K562 (cell line): ENCODE measurements at regions not wholly inside any gene's neighbourhood (a gene's known extent, or its start where the extent isn't known, plus 50 kb on each side); places are given as distances from the start of the nearest gene placed in this dataset.

ENCODE experiments used
- ATAC-seq: fragments of 200-7000 bp; cut with Tn5 transposase; 3 replicates; pipeline ENCODE4 v1.9.1; 2020; ENCODE audit warnings: moderate library complexity
- BruUV-seq: library from RNA; stranded (reverse); fragments of 400-500 nt; replicated peaks from 2 replicates; lab custom pipeline; 2021; lab: Mats Ljungman, UMichigan
- CTCF ChIA-PET: fragments of 300-600 bp; formaldehyde crosslinking; extraction: SDS; loops from one replicate; lab custom pipeline; 2021; ENCODE audit warnings: low intra/inter-chr PET ratio; lab: Yijun Ruan, JAX
- POLR2A ChIA-PET: fragments of 300-600, 350-650 bp; sonication (Branson Sonifier 250); formaldehyde crosslinking; extraction: SDS; loops from one replicate; lab custom pipeline; 2021; ENCODE audit warnings: antibody characterized with exemption, inconsistent platforms; lab: Yijun Ruan, JAX
- DNase-seq, 4 experiments: peaks; one replicate each; pipeline versions ENCODE4 v3.0.0 to v3.0.0-alpha.2; 2011 to 2018; ENCODE audit warnings: low spot score in 3 of 4, mixed read lengths in 3 of 4; ENCODE audit errors: extremely low read depth in 1 of 4
- FAIRE-seq: peaks from 2 replicates; lab custom pipeline; 2011; peaks lifted over from hg19 to GRCh38; lab: Jason Lieb, UNC
- H2AFZ ChIP-seq: 2 replicates; pipeline ENCODE4 v1.6.0; 2011; ENCODE audit warnings: low read depth, low read length, control low read depth, inconsistent platforms
- H3K27ac ChIP-seq: fragments of 200-600 bp; 3 replicates; pipeline ENCODE4 v1.8.0; 2011; ENCODE audit warnings: low read depth, mild to moderate bottlenecking, control low read depth, inconsistent platforms, low read length, moderate library complexity, mixed read lengths; ENCODE audit errors: extremely low read depth
- H3K27me3 ChIP-seq, 2 experiments: fragments of 300-600 bp in 1 of 2; 2 replicates in 1 of 2; 3 replicates in 1 of 2; pipeline versions ENCODE4 v1.6.0 to v1.8.0; 2011; ENCODE audit warnings: inconsistent platforms in 2 of 2, low read length in 2 of 2, mild to moderate bottlenecking in 1 of 2, mixed read lengths in 1 of 2, moderate library complexity in 1 of 2; ENCODE audit not compliant: control insufficient read depth in 2 of 2, insufficient read depth in 2 of 2
- H3K36me3 ChIP-seq: fragments of 300-600 bp; 3 replicates; pipeline ENCODE4 v1.8.0; 2011; ENCODE audit warnings: mild to moderate bottlenecking, low read length, inconsistent platforms; ENCODE audit not compliant: control insufficient read depth, insufficient read depth
- H3K4me1 ChIP-seq, 2 experiments: fragments of 200-600 bp in 1 of 2; replicated peaks in 1 of 2; 2 replicates in 1 of 2; 3 replicates in 1 of 2; pipeline versions ENCODE4 v1.5.1 to v1.8.0; 2011; ENCODE audit warnings: inconsistent platforms in 2 of 2, low read length in 2 of 2, mild to moderate bottlenecking in 1 of 2, mixed read lengths in 1 of 2, moderate library complexity in 1 of 2; ENCODE audit not compliant: control insufficient read depth in 2 of 2, insufficient read depth in 2 of 2
- H3K4me2 ChIP-seq: 2 replicates; pipeline ENCODE4 v1.6.1; 2011; ENCODE audit warnings: low read length, control low read depth, inconsistent platforms, mixed read lengths; ENCODE audit not compliant: insufficient read depth
- H3K4me3 ChIP-seq: fragments of 200-600 bp; sonication (generic), shearing (Covaris generic); 2 replicates; pipeline ENCODE4 v1.5.1; 2016; ENCODE audit warnings: control low read depth, inconsistent platforms
- H3K79me2 ChIP-seq: fragments of 200-600 bp; 3 replicates; pipeline ENCODE4 v1.8.0; 2011; ENCODE audit warnings: low read length, inconsistent platforms; ENCODE audit not compliant: control insufficient read depth, insufficient read depth
- H3K9ac ChIP-seq, 2 experiments: 2 replicates each; pipeline versions ENCODE4 v1.6.0 to v1.6.1; 2011; ENCODE audit warnings: low read depth in 2 of 2, low read length in 2 of 2, control low read depth in 1 of 2, inconsistent platforms in 1 of 2, mild to moderate bottlenecking in 1 of 2, mixed read lengths in 1 of 2; ENCODE audit not compliant: insufficient read depth in 1 of 2
- H3K9me1 ChIP-seq: one replicate; pipeline ENCODE4 v1.6.0; 2011; ENCODE audit warnings: inconsistent platforms, mild to moderate bottlenecking, low read length, moderate library complexity; ENCODE audit not compliant: control insufficient read depth, insufficient read depth
- H3K9me3 ChIP-seq: replicated peaks from 2 replicates; pipeline ENCODE4 v1.5.1; 2011; ENCODE audit warnings: low read depth, low read length, inconsistent platforms; ENCODE audit not compliant: control insufficient read depth, insufficient read depth
- H4K20me1 ChIP-seq: replicated peaks from 2 replicates; pipeline ENCODE4 v1.6.1; 2011; ENCODE audit warnings: low read length, inconsistent platforms, mixed read lengths; ENCODE audit not compliant: control insufficient read depth, insufficient read depth
- ASH1L ChIP-seq: fragments of 450-650 bp; IDR thresholded peaks from 2 replicates; pipeline ENCODE4 v1.6.1; 2018; ENCODE audit warnings: borderline replicate concordance, mild to moderate bottlenecking, low read depth; ENCODE audit not compliant: partially characterized antibody
- ELF4 ChIP-seq: fragments of 450-650 bp; formaldehyde crosslinking; IDR thresholded peaks from 2 replicates; pipeline ENCODE4 v1.4.0; 2022; ENCODE audit warnings: missing genetic modification characterization
- FOXM1 ChIP-seq, 2 experiments: fragments of 450-650 bp in 1 of 2; sonication (generic) in 1 of 2; formaldehyde crosslinking in 1 of 2; IDR thresholded peaks; 2 replicates each; pipeline versions ENCODE4 v1.6.1 to v1.9.0; 2017 to 2022; ENCODE audit warnings: low read depth in 2 of 2, mild to moderate bottlenecking in 2 of 2, missing genetic modification reagents in 1 of 2, moderate library complexity in 1 of 2
- RNF2 ChIP-seq: sonication (generic); IDR thresholded peaks from 2 replicates; pipeline ENCODE4 v1.6.1; 2016
- SMC3 ChIP-seq: conservative IDR thresholded peaks from 2 replicates; pipeline ENCODE4 v1.6.1; 2011; ENCODE audit warnings: low read depth, low read length, improper control_type of control experiment; ENCODE audit not compliant: insufficient read depth
- ZNF143 ChIP-seq: sonication (generic); formaldehyde crosslinking; IDR thresholded peaks from 2 replicates; pipeline ENCODE4 v1.9.0; 2022; ENCODE audit warnings: mild to moderate bottlenecking, missing genetic modification reagents
- ZNF436 ChIP-seq: fragments of 250-450, 450-650 bp; sonication (Bioruptor Pico); formaldehyde crosslinking; IDR thresholded peaks from 2 replicates; pipeline ENCODE4 v1.7.0; 2020; ENCODE audit warnings: mild to moderate bottlenecking
- WGBS: fragments of 100-300 bp; shearing (Covaris generic); methylation state at CpG from one replicate; pipeline ENCODE4 v1.1.6; 2016; ENCODE audit warnings: low coverage, mixed read lengths; ENCODE audit not compliant: insufficient coverage; ENCODE audit errors: missing lambda C conversion rate; 5-methylcytosine and 5-hydroxymethylcytosine counted together
- in situ Hi-C: fragments of 300-500 bp; cut with MboI; formaldehyde crosslinking; loops from 4 replicates; pipeline ENCODE4 v1.15.0; 2018; ENCODE audit warnings: inconsistent platforms, mixed read lengths
- intact Hi-C: fragments of 100-400 bp; cut with micrococcal nuclease; formaldehyde crosslinking; loops from 2 replicates; pipeline ENCODE4 v1.14.2; 2022
- TF ChIP-seq, protein P1 (sequence below): fragments of 250-450 bp; sonication (Bioruptor Pico); IDR thresholded peaks from 2 replicates; pipeline ENCODE4 v1.5.0; 2022; ENCODE audit warnings: mild to moderate bottlenecking
- TF ChIP-seq, protein P2 (sequence below): sonication (generic); formaldehyde crosslinking; IDR thresholded peaks from 2 replicates; pipeline ENCODE4 v1.8.0; 2022; ENCODE audit warnings: mild to moderate bottlenecking, missing genetic modification reagents
- TF ChIP-seq, protein P3 (sequence below): sonication (generic); formaldehyde crosslinking; IDR thresholded peaks from 2 replicates; pipeline ENCODE4 v1.8.1; 2022; ENCODE audit warnings: missing genetic modification reagents

DNA sequence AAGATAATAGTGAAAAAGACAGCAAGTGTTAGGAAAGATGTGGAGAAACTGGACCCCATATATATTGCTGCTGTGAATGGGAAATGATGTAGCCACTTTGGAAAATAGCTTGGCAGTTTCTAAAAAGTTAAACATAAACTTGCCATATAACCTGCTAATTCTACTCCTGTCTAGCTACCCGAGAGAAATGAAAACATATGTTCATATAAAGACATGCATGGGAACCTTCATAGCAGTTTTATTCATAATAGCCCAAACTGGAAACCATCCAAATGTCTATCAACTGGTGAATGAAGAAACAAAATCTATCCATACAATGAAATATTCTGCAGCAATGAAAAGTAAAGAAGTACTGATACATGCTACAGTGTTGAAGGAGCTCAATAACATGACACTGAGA lies 50.4 kb upstream of the NABP1 start:
- DNase-seq (no peak), ATAC-seq (no peak), FAIRE-seq (no peak)
- no TSS peak for BruUV-seq
- H3K9me1 ChIP-seq = no peaks in the 10 kb centered on the region
- no peaks in the 10 kb centered on the region for H4K20me1 ChIP-seq
- POLR2A ChIA-PET = interaction anchor here (0.6 to 1.2 kb wide), 2 partner anchors 11 to 14 kb away, joined by 3 read pairs; no protein-coding TSS in a partner anchor
- intact Hi-C loops = no loop called here
- H3K27ac ChIP-seq = no peak overlapping the region
- H3K4me3 ChIP-seq = no peak overlapping the region
- H3K27me3 ChIP-seq = no peaks in the 10 kb centered on the region
- H3K4me2 ChIP-seq = no peak overlapping the region
- no peak overlapping the region for H3K9ac ChIP-seq
- WGBS = 53% methylated on average over 1 of the region's 1 CpG
- TF ChIP-seq ELF4 (CRISPR knock-in tag) = no peak
- TF ChIP-seq, protein P1, sequence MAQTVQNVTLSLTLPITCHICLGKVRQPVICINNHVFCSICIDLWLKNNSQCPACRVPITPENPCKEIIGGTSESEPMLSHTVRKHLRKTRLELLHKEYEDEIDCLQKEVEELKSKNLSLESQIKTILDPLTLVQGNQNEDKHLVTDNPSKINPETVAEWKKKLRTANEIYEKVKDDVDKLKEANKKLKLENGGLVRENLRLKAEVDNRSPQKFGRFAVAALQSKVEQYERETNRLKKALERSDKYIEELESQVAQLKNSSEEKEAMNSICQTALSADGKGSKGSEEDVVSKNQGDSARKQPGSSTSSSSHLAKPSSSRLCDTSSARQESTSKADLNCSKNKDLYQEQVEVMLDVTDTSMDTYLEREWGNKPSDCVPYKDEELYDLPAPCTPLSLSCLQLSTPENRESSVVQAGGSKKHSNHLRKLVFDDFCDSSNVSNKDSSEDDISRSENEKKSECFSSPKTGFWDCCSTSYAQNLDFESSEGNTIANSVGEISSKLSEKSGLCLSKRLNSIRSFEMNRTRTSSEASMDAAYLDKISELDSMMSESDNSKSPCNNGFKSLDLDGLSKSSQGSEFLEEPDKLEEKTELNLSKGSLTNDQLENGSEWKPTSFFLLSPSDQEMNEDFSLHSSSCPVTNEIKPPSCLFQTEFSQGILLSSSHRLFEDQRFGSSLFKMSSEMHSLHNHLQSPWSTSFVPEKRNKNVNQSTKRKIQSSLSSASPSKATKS = no peak
- no peak for TF ChIP-seq RNF2
- TF ChIP-seq, protein P2, sequence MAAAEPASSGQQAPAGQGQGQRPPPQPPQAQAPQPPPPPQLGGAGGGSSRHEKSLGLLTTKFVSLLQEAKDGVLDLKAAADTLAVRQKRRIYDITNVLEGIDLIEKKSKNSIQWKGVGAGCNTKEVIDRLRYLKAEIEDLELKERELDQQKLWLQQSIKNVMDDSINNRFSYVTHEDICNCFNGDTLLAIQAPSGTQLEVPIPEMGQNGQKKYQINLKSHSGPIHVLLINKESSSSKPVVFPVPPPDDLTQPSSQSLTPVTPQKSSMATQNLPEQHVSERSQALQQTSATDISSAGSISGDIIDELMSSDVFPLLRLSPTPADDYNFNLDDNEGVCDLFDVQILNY (CRISPR knock-in tag) = no peak
- TF ChIP-seq ZNF143 = no peak
- no peak for TF ChIP-seq FOXM1 (IDR thresholded peaks at IDR 0.05; ENCODE audit: low read depth)
- TF ChIP-seq FOXM1 (CRISPR knock-in tag; IDR thresholded peaks at IDR 0.05; ENCODE audit: low read depth) = no peak
- TF ChIP-seq ASH1L = no peak
- TF ChIP-seq, protein P3, sequence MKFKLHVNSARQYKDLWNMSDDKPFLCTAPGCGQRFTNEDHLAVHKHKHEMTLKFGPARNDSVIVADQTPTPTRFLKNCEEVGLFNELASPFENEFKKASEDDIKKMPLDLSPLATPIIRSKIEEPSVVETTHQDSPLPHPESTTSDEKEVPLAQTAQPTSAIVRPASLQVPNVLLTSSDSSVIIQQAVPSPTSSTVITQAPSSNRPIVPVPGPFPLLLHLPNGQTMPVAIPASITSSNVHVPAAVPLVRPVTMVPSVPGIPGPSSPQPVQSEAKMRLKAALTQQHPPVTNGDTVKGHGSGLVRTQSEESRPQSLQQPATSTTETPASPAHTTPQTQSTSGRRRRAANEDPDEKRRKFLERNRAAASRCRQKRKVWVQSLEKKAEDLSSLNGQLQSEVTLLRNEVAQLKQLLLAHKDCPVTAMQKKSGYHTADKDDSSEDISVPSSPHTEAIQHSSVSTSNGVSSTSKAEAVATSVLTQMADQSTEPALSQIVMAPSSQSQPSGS (CRISPR knock-in tag) = no peak
- no peak for TF ChIP-seq SMC3
- TF ChIP-seq ZNF436 = no peak
- H3K9me3 ChIP-seq = no peaks in the 10 kb centered on the region
- peaks cover 0 to 14% of the 10 kb centered on the region in 2 experiments for H3K4me1 ChIP-seq
- H2AFZ ChIP-seq = no peak overlapping the region
- CTCF ChIA-PET = no interaction called here
- H3K79me2 ChIP-seq = no peaks in the 10 kb centered on the region
- in situ Hi-C loops = no loop called here
- H3K36me3 ChIP-seq = no peaks in the 10 kb centered on the region
